Ishikawa (cell line): ENCODE measurements at regions not wholly inside any gene's neighbourhood (a gene's known extent, or its start where the extent isn't known, plus 50 kb on each side); places are given as distances from the start of the nearest gene placed in this dataset.

Experiments
- CREB1 ChIP-seq: IDR thresholded peaks from 2 replicates; pipeline ENCODE4 v1.6.1; 2012; ENCODE audit warnings: low read depth
- EGR1 ChIP-seq: IDR thresholded peaks from 2 replicates; pipeline ENCODE4 v1.6.1; 2012
- EP300 ChIP-seq: IDR thresholded peaks from 2 replicates; pipeline ENCODE4 v1.6.1; 2012; ENCODE audit warnings: borderline replicate concordance
- FOXM1 ChIP-seq: IDR thresholded peaks from 2 replicates; pipeline ENCODE4 v1.6.1; 2012; ENCODE audit warnings: low read depth, borderline replicate concordance
- MAX ChIP-seq: IDR thresholded peaks from 2 replicates; pipeline ENCODE4 v1.6.1; 2012
- RAD21 ChIP-seq: IDR thresholded peaks from 2 replicates; pipeline ENCODE4 v1.6.1; 2012; ENCODE audit warnings: low read depth
- REST ChIP-seq: IDR thresholded peaks from 2 replicates; pipeline ENCODE4 v1.6.1; 2012; ENCODE audit warnings: low read depth, mild to moderate bottlenecking
- TAF1 ChIP-seq: IDR thresholded peaks from 2 replicates; pipeline ENCODE4 v1.6.1; 2012; ENCODE audit warnings: low read depth, mild to moderate bottlenecking
- TEAD4 ChIP-seq: IDR thresholded peaks from 2 replicates; pipeline ENCODE4 v1.6.1; 2012
- USF1 ChIP-seq: IDR thresholded peaks from 2 replicates; pipeline ENCODE4 v1.6.1; 2012
- ZBTB7A ChIP-seq: IDR thresholded peaks from 2 replicates; pipeline ENCODE4 v1.6.1; 2012; ENCODE audit warnings: low read depth

GRCh38 chr3:165256554-165257065 is 60.4 kb upstream of the SLITRK3 start:
- no peak for TF ChIP-seq USF1
- no peak for TF ChIP-seq EGR1
- no peak for TF ChIP-seq TAF1
- no peak for TF ChIP-seq REST
- TF ChIP-seq TEAD4, result no peak
- TF ChIP-seq MAX, result no peak
- no peak for TF ChIP-seq RAD21
- no peak for TF ChIP-seq CREB1
- no peak for TF ChIP-seq EP300
- TF ChIP-seq FOXM1, result no peak
- no peak for TF ChIP-seq ZBTB7A
